WTC11 (cell line): ENCODE measurements at regions not wholly inside any gene's neighbourhood (a gene's known extent, or its start where the extent isn't known, plus 50 kb on each side); places are given as distances from the start of the nearest gene placed in this dataset.

Experiments
- ATAC-seq: fragments of 200-7000 bp; cut with Tn5 transposase; 2 replicates; pipeline ENCODE4 v1.10.0; 2021; ENCODE audit warnings: mild to moderate bottlenecking, moderate library complexity
- CTCF ChIA-PET: fragments of 300-600 bp; sonication (Branson Sonifier 250); formaldehyde crosslinking; loops from one replicate; lab custom pipeline; 2021; ENCODE audit warnings: antibody characterized with exemption; lab: Charles Lee
- POLR2A ChIA-PET: fragments of 350-600 bp; sonication (Branson Sonifier 250); formaldehyde crosslinking; loops from one replicate; lab custom pipeline; 2021; ENCODE audit warnings: antibody characterized with exemption; lab: Charles Lee
- DNase-seq: peaks from one replicate; pipeline ENCODE4 v3.0.0; 2021; ENCODE audit warnings: low spot score
- H3K27ac Mint-ChIP-seq: 2 replicates; pipeline ENCODE4 v1.8.0; 2021; ENCODE audit warnings: mixed read lengths
- H3K27me3 Mint-ChIP-seq: 2 replicates; pipeline ENCODE4 v1.8.0; 2021; ENCODE audit warnings: low read depth, mild to moderate bottlenecking, moderate library complexity, mixed read lengths
- H3K36me3 Mint-ChIP-seq: 2 replicates; pipeline ENCODE4 v1.8.0; 2021; ENCODE audit warnings: mixed read lengths
- H3K4me1 Mint-ChIP-seq: 2 replicates; pipeline ENCODE4 v1.8.0; 2022; ENCODE audit warnings: mixed read lengths
- H3K4me3 Mint-ChIP-seq: 2 replicates; pipeline ENCODE4 v1.8.0; 2021; ENCODE audit warnings: mild to moderate bottlenecking, moderate library complexity, mixed read lengths
- H3K9me3 Mint-ChIP-seq: 2 replicates; pipeline ENCODE4 v1.8.0; 2021; ENCODE audit warnings: mixed read lengths
- AR ChIP-seq: fragments of 250-450 bp; sonication (Bioruptor Pico); IDR thresholded peaks from 2 replicates; pipeline ENCODE4 v1.9.0; 2021; ENCODE audit warnings: mild to moderate bottlenecking
- ATF3 ChIP-seq: sonication (generic); formaldehyde crosslinking; conservative IDR thresholded peaks from 2 replicates; pipeline ENCODE4 v1.8.1; 2022; ENCODE audit warnings: mild to moderate bottlenecking, missing genetic modification reagents
- CDX4 ChIP-seq: fragments of 250-450 bp; sonication (Bioruptor Pico); IDR thresholded peaks from 2 replicates; pipeline ENCODE4 v1.9.0; 2021; ENCODE audit warnings: moderate library complexity, mild to moderate bottlenecking, inconsistent platforms, borderline replicate concordance
- CREB1 ChIP-seq: sonication (generic); formaldehyde crosslinking; IDR thresholded peaks from 2 replicates; pipeline ENCODE4 v1.8.0; 2023; ENCODE audit warnings: mild to moderate bottlenecking, missing genetic modification reagents
- CTCF ChIP-seq: fragments of 200-600 bp; IDR thresholded peaks from 2 replicates; pipeline ENCODE4 v1.8.0; 2022; ENCODE audit warnings: antibody characterized with exemption
- ERG ChIP-seq: fragments of 250-450 bp; sonication (Bioruptor Pico); IDR thresholded peaks from 2 replicates; pipeline ENCODE4 v1.8.0; 2021; ENCODE audit warnings: mild to moderate bottlenecking
- FOXP4 ChIP-seq: sonication (generic); formaldehyde crosslinking; IDR thresholded peaks from 2 replicates; pipeline ENCODE4 v1.8.0; 2022; ENCODE audit warnings: mild to moderate bottlenecking, missing genetic modification reagents
- GRHL2 ChIP-seq: fragments of 250-450 bp; sonication (Bioruptor Pico); IDR thresholded peaks from 2 replicates; pipeline ENCODE4 v1.8.0; 2022; ENCODE audit warnings: mild to moderate bottlenecking, moderate library complexity; ENCODE audit not compliant: insufficient replicate concordance, severe bottlenecking
- MXD4 ChIP-seq: fragments of 250-450 bp; sonication (Bioruptor Pico); IDR thresholded peaks from 2 replicates; pipeline ENCODE4 v1.8.0; 2021; ENCODE audit warnings: mild to moderate bottlenecking, moderate library complexity, borderline replicate concordance
- STAT6 ChIP-seq: sonication (generic); formaldehyde crosslinking; conservative IDR thresholded peaks from 2 replicates; pipeline ENCODE4 v1.8.1; 2023; ENCODE audit warnings: mild to moderate bottlenecking, low read depth, missing genetic modification reagents, moderate library complexity
- TEAD1 ChIP-seq: sonication (generic); formaldehyde crosslinking; IDR thresholded peaks from 2 replicates; pipeline ENCODE4 v1.8.0; 2022; ENCODE audit warnings: mild to moderate bottlenecking, missing genetic modification reagents
- ZMAT4 ChIP-seq: fragments of 250-450 bp; sonication (Bioruptor Pico); IDR thresholded peaks from 2 replicates; pipeline ENCODE4 v1.9.0; 2021; ENCODE audit warnings: mild to moderate bottlenecking
- ZNF232 ChIP-seq: sonication (generic); formaldehyde crosslinking; IDR thresholded peaks from 2 replicates; pipeline ENCODE4 v1.8.0; 2022; ENCODE audit warnings: mild to moderate bottlenecking, missing genetic modification reagents
- ZNF317 ChIP-seq: sonication (generic); formaldehyde crosslinking; IDR thresholded peaks from 2 replicates; pipeline ENCODE4 v1.8.1; 2023; ENCODE audit warnings: low read depth, mild to moderate bottlenecking, moderate library complexity, missing genetic modification reagents, borderline replicate concordance
- ZNF423 ChIP-seq: fragments of 250-450 bp; sonication (Bioruptor Pico); IDR thresholded peaks from 2 replicates; pipeline ENCODE4 v2.1.2; 2022; ENCODE audit warnings: mild to moderate bottlenecking, moderate library complexity
- ZNF671 ChIP-seq: fragments of 250-450 bp; sonication (Bioruptor Pico); IDR thresholded peaks from 2 replicates; pipeline ENCODE4 v1.8.0; 2021; ENCODE audit warnings: mild to moderate bottlenecking

- CTCF ChIA-PET: no interaction called here
- Mint-ChIP-seq H3K9me3 (no peaks in the 10 kb centered on the region; the same call in 1 of the 2 replicates), H3K4me3 (no peak overlapping the region), H3K36me3 (no peaks in the 10 kb centered on the region), H3K4me1 (peaks cover 30% of the 10 kb centered on the region), H3K27me3 (peaks cover 32% of the 10 kb centered on the region), H3K27ac (no peak overlapping the region; the same call in 1 of the 2 replicates)
- ATAC-seq: no peak
- POLR2A ChIA-PET: interaction anchor here (0.6 kb wide), 1 partner anchor 134 kb away, joined by 3 read pairs; no protein-coding TSS in a partner anchor
- no peak for TF ChIP-seq GRHL2 (CRISPR knock-in tag)
- TF ChIP-seq FOXP4 (CRISPR knock-in tag): no peak
- no peak for TF ChIP-seq STAT6 (CRISPR knock-in tag)
- TF ChIP-seq CREB1 (CRISPR knock-in tag): no peak
- no peak for TF ChIP-seq AR (CRISPR knock-in tag)
- no peak for TF ChIP-seq CTCF
- TF ChIP-seq TEAD1 (CRISPR knock-in tag): no peak
- no peak for TF ChIP-seq ERG (CRISPR knock-in tag)
- no peak for TF ChIP-seq ZNF232 (CRISPR knock-in tag)
- TF ChIP-seq ZNF423: no peak
- TF ChIP-seq CDX4 (CRISPR knock-in tag): no peak
- no peak for TF ChIP-seq ZMAT4 (CRISPR knock-in tag)
- TF ChIP-seq ZNF317: no peak
- no peak for TF ChIP-seq ZNF671 (CRISPR knock-in tag)
- no peak for TF ChIP-seq ATF3 (CRISPR knock-in tag)
- TF ChIP-seq MXD4 (CRISPR knock-in tag): no peak
- no peak for DNase-seq
Measured at GRCh38 chr13:44300895-44301638, 72.6 kb upstream of the SERP2 start.
